GM21515 (cell line): ENCODE measurements at regions not wholly inside any gene's neighbourhood (a gene's known extent, or its start where the extent isn't known, plus 50 kb on each side); places are given as distances from the start of the nearest gene placed in this dataset.
"Not testable (repeated sequence)": the region's sequence is repeated elsewhere in the genome, so short reads cannot be mapped to it uniquely, and the experiment has no call there.

Experiments
- ATAC-seq: cut with Tn5 transposase; IDR thresholded peaks from one replicate; pipeline ENCODE4 v1.9.1; 2021; ENCODE audit not compliant: unreplicated experiment

DNA sequence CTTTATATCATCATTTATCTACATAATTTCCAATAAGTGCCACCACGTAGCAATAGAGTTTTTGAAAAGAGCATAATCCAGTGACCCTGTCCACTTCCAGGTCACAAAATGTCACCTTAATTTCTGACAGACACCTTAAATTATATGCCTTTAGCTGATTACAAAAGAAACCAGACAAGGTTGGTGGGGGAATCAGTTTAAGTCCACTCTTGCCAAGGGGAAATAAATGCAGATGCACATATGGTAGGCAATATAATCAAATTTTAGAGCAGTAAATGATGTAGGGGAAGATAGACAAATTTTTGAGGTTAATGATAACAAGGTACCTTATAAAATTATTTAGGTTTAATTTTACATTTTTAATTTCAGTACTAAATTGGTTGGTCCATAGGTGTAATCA is 253.5 kb downstream of the ZIC1 start:
- no peak for ATAC-seq

DNA sequence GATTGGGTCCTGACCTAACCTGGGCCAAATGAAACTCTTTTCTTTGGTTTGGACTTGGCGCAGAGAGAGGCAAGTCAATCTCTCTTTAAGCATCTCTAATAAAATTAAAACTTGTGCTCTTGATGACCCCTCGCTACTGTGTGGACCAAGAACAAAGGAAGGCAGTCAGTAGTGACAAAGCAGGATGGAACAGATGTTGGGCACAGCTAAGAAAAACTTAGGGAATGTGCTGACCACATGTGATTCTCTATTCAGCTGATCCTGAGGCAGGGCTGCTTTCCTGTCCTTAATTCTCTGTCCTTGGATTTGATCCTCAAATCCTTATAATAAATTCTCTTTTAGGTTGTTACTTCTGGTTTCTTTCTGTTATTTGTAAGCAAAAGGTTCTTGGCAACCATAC is 259.9 kb downstream of the ZIC1 start:
- ATAC-seq, result no peak

DNA sequence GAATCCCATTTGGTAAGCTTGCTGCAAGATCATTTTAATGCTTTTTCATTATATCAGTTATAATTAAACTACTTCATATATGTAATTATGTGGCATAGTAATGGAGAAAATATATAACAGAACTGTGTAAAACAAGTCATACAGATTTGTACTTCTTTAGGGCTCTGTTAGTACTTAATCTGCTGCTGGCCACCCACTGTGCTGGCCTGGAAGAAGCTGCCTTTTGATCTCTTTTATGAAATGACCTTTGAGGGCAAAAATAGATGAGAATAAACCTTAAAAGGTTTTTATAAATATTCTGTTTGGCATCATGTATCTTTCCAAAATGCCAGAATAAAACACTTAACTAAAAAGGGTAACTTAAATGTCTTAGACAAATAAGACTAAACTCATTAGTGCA is 262.9 kb downstream of the ZIC1 start:
- no peak for ATAC-seq

DNA sequence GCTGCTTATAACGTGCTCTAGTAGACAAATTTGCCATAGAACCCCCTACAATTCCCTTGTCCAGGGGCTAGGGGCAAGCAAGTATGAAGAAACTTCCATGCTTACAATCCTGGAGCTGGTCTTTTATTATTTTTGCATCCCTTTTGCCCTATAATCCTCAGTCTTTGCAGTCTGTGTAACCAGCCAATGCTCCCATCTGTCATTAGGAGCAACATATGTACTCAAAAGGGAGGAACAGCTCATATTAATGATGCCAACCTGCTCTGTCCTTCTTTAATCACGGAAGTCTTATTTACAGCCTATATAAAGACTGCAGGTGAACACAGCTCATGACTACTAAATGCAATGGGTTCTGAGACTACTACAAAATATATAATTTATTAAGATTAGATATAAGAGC is 263.3 kb downstream of the ZIC1 start:
- no peak for ATAC-seq

DNA sequence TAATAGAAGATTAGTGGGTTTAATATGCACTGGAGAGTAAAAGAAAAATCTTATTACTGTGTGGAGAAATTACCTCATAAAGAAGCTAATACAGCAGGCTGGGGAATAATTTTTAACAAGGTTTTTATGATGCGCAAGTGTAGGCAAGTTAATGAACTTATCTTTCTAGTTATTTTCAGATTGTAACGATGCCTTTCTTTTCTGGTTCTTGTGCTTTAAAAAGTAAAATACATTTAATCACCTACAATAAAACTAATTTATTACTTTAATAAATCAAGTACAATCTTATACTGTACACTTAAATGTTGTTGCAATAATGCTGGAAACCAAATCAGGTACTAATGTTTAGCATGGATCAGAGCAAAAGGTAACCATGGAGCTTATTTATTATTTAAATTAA is 266.6 kb downstream of the ZIC1 start:
- ATAC-seq, result no peak

DNA sequence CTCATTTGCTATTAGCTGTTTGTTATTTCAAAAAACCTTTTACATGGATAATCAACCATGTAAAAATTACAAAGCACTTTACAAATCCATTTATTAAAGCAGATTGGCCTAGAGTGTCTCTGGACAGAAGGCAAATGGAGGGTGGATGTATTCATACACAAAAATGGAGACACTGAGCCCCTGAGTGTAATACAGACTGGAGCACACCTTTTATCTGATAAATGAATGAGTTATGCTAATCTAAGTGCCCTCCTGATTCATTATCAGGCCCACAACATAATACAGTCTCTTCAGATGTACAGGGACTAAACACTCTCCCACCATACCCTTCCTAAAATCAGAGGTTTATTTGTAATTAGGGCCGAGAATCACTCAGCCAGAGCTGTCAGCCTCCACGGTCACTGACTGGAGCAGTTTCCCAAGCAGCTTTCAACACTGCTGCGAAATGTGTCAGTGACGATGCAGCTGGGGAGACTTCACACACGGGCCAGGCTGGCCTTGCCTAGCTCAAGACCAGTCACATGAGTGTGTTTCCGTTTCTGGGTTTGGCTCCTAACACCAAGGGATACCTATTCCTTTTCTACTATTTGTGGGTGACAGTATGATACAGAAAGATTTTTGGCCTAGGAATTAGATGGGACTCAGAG is 271.8 kb downstream of the ZIC1 start:
- ATAC-seq, result no peak

DNA sequence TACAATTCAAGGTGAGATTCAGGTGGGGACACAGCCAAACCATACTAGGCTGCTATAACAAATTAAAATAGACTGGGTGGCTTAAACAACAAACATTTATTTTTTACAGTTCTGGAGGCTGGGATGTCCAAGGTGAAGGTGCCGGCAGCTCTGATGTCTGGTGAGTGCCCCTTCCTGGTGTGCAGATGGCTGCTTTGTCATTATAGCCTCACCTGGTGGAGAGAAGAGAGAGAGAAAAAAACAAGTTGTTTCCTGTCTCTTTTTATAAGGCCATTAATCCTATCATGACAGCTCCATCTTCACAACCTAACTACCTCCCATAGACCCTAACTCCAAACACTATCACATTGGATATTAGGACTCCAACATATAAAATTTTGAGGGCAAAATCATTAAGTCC is 279.7 kb downstream of the ZIC1 start:
- no peak for ATAC-seq

DNA sequence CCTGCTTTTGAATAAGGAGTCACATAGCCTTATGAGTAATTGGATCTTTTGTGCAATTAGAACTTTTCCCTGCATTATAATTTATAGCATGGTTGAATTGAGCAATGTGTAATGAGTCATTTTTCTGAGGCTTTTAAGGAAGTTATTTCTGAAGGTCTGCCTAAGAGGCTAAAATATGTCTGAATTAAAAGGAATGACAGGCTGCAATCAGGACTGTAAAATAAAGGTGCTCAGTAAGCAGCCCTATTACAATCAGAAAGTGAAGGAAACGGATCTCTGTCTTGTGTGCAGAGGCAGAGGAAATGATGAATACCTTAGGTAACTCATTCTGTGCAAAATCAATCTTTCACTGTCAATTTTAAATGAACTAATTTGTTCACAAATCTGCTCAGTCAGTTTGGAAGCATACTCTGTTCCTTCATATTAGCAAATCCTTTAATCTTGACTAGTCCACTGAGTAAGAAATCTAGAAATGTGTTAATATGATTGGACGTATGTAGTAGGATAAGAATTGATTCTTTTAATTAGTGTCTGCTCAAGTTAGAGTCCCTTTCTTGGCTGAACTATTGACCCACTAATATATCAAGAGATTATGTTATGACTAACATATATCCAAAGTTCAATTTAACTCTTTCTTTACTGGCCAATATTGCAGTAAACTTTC is 290.1 kb downstream of the ZIC1 start:
- ATAC-seq, result no peak

DNA sequence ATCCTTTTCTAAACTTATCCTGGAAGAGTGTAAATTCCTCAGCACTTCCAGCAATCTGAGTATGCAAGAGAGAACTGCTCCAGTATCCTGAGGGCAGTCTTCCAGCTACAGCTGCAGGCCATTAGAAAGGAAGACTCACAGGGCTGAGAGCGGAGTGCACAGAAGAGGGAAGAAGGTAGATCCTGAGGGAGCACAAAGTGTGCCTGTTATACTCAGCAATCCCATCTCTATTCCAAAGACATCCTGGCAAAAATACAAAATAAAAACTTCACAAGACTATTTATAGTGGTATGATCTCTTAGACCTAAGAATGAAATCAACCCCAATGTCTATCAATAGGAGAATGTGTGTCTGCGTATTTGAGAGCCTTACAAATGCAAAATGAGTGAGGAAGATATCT is 292.0 kb downstream of the ZIC1 start:
- ATAC-seq, result no peak

DNA sequence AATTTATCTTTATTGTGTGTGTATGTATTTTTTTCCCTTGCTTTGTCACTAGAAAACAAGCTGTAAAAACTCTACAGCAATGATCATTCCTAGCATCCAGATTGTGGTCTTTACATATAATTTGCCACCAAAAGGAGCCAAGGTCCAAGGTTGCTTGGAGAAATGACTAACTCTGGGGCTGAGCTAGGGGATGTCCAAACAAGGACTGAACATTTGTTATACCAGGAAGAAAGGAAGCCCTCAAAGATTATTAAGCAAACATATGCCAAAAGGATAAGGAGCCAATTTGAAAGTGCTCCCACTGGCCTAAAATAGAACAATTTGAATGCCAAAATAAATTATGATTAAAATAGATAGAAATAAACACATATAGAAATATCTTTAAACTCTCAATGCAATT is 293.3 kb downstream of the ZIC1 start:
- no peak for ATAC-seq

DNA sequence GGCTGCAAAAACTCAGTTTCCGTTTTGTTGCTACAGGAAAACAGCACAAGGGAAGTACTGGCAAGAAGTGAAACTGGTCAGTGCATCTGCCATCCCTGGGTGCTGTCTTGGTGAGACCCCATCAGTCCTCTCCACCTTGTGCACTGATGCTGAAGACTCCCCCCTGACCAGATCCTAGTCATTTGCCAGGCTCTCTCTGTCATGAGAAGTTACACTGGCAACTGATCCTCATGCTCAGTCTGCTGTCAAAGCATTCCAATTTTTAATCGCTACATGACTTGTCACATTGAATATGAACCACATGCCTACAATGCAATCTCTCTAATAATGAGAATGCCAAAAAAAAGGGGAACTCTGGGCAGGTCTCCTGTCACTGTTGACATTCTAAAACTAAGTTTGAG is 296.5 kb downstream of the ZIC1 start:
- no peak for ATAC-seq

DNA sequence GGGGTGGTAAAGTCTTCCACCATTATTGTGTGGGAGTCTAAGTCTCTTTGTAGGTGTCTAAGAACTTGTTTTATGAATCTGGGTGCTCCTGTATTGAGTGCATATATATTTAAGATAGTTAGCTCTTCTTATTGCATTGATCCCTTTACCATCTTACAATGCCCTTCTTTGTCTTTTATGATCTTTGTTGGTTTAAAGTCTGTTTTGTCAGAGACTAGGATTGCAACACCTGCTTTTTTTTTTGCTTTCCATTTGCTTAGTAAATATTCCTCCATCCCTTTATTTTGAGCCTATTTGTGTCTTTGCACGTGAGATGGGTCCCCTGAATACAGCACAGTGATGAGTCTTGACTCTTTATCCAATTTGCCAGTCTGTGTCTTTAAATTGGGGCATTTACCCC is 301.6 kb downstream of the ZIC1 start:
- ATAC-seq, result not testable (repeated sequence)

DNA sequence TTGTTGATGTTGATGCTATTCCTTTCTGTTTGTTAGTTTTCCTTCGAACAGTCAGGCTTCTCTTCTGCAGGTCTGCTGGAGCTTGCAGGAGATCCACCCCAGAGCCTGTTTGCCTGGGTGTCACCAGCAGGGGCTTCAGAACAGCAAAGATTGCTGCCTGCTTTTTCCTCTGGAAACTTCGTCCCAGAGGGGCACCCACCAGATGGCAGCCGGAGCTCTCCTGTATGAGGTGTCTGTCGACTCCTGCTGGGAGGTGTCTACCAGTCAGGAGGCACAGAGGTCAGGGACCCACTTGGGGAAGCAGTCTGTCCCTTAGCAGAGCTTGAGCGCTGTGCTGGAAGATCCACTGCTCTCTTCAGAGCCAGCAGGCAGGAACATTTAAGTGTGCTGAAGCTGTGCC is 303.2 kb downstream of the ZIC1 start:
- ATAC-seq, result no peak

DNA sequence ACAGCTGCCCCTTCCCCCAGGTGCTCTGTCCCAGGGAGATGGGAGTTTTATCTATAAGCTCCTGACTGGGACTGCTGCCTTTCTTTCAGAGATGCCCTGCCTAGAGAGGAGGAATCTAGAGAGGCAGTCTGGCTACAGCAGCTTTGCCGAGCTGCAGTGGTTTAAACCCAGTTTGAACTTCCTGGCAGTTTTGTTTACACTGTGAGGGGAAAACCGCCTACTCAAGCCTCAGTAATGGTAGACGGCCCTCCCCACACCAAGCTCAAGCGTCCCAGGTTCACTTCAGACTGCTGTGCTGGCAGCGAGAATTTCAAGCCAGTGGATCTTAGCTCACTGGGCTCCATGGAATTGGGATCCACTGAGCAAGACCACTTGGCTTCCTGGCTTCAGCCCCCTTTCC is 303.6 kb downstream of the ZIC1 start:
- not testable (repeated sequence) for ATAC-seq

DNA sequence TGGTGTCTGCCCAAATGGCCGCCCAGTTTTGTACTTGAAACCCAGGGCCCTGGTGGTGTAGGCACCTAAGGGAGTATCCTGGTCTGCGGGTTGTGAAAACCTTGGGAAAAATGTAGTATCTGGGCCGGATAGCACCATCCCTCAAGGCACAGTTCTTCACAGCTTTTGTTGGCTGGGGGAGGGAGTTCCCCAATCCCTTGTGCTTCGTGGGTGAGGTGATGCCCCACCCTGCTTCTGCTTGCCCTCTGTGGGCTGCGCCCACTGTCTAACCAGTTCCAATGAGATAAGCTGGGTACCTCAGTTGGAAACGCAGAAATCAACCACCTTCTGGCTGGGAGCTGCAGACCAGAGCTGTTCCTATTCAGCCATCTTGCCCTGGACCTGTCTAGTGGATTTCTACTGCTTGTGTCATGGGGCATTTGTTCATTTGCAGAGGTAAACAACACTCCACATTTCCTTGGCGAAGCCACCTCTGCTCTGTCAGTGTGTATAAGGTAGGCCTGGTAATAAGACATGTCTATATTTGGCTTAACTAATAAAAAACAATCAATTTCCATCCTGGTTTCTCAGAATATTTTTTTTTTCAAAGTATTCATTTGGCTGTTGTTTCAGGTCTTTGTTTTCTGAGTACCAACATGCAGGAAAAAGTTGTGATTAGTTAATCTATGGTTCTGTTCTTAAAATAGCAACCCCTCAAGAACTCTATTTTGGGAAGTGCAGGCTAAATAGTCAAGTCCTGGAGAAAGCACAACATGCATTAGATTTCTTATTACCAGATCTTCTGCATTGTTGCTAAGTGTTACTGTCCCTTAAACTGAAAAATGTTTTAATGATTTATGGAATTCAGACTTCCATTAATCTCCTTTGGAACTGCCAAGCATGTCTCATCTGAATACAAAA is 304.3 kb downstream of the ZIC1 start:
- ATAC-seq, result no peak

DNA sequence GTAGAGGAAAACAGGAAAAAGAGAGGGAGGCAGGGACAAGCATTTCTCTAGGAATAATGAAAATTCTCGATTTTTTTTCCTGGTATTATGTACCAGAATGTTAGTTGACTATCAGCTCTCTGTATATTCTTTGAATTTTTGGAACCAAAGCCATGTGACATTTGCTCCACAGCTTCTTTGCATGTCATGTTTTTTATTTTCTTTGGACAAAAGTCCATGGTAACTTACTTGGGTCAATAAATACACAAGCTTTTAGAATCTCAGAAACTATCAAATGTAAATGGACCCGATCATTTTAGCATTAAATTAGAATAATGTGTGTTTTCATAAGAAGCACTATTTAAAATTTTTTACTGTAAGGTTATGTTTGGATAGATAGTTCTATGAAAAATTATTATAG is 320.5 kb downstream of the ZIC1 start:
- no peak for ATAC-seq

DNA sequence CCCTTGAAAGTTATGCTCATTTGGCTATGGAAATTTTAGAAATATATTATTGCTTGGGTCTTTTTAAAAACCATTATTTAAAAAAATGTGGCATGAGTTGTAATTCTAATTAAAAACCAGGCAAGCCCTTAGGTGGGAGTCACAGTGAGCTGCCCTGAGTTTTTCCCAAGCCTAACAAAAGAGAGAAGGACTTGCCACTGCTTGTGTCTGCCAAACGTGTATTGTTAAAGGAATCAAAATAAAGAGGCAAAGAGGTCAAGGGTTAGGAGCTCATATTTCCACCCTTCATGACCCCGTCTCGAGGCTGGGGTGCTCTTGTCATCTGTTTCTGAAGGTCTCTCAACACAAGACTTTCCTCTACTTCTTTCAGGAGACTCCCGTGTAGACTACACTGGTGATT is 321.1 kb downstream of the ZIC1 start:
- ATAC-seq, result no peak

DNA sequence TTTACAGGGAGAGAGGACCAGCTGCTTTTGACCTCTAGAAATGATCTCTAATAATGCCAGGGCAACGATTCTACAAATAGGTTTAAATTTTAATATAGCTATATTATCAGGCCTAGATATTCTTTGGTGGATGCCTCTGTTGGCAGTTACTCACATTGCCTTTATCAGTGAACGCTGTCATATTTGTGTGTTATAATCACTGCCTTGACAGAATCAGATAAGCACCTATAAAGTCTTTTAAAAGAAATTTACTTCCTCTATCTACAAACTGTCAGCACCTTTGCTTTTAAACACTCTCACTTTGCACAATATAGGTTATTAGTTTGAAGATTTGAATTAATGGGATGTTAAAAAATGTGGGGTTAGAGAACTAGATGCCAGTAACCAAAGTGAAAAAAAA is 324.1 kb downstream of the ZIC1 start:
- no peak for ATAC-seq

DNA sequence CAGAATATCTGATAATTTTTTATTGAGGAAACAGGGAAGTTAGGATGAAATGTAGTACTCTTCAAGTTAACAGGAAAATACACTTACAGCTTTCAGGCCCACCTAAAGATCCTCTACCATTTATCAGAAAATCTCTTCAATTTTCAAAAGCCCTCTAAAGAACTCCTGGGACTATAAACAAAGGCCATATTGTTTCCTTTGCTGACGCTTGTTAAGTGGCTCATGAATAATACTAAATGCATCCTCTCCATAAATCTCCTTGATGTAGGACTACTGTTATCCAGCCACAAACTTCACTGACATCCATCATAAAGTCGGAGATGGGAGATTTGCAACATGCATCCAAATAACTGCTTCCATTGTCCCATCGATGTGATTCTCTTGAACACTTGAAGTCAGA is 326.5 kb downstream of the ZIC1 start:
- ATAC-seq, result no peak

DNA sequence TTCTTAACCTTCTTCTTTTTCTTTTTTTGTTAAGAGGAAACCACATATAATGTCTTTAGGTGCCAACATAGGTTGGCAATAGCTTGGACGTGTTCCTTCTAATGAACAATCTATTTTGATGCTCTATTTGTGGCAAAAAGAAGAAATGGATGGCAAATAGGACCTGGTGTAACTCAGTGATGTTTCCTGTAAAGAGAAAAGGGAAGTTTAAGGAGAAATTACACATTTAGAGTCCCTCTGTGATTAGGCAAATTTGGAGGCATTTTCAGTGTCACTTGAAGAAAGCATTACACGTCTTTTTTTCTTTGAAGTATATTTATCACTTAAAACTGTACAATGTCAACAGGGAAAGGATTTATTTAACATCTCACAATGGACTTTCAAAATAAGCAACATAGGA is 327.1 kb downstream of the ZIC1 start:
- no peak for ATAC-seq

DNA sequence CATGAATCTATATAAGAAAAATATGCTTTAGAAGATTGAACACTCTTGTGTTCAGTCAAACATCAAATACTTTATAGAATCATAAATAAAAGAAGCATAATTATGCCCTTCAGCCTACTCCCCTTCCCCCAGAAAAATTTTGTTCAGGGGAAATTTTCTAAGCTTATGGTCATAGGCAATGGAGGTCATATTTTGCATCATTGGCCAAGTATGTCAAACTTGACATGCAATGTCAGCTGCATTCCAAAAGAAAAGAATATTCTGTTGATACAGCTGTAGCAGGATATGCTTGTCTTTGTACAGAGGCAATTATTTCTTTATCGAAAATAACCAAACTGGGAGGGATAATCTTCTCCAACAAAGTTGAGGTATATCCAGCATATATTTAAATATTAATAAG is 328.2 kb downstream of the ZIC1 start:
- no peak for ATAC-seq

DNA sequence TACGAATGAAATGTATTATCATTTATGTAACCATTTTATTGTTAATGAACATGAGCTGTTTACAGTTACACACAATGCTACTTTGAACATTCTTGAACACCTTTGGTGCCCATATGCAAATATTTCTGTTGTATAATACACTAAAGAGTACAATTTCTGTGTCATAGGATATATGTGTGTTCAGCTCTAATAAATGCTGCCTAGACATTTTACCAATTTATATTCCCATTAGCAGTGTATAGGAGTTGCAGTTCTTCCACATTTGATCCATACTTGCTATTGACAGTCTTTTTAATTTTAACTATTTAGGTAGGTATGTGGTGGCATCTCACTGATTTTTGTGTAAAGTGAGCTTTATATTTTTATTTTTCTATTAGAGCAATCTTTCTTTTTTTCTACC is 331.8 kb downstream of the ZIC1 start:
- ATAC-seq, result no peak
